Left lung (tissue), 4 donors: ENCODE measurements at regions not wholly inside any gene's neighbourhood (a gene's known extent, or its start where the extent isn't known, plus 50 kb on each side); places are given as distances from the start of the nearest gene placed in this dataset.

ENCODE experiments used
- ATAC-seq: fragments of 200-7000 bp; cut with Tn5 transposase; one replicate; pipeline ENCODE4 v1.9.1; 2020; ENCODE audit warnings: moderate library complexity
- DNase-seq, 4 donors: peaks; one replicate each; pipeline ENCODE4 v3.0.0-alpha.2; 2013 to 2020
- H3K27ac ChIP-seq, 2 donors: fragments of 200-600 bp; sonication (generic) in 1 of 2; one replicate each; pipeline versions ENCODE4 v1.5.0 to v1.8.0; 2020 to 2021
- H3K27me3 ChIP-seq, 2 donors: fragments of 200-600 bp; sonication (generic) in 1 of 2; one replicate each; pipeline versions ENCODE4 v1.5.0 to v1.8.0; 2020 to 2021
- H3K36me3 ChIP-seq, 2 donors: fragments of 200-600 bp; sonication (generic) in 1 of 2; one replicate each; pipeline versions ENCODE4 v1.5.0 to v1.8.0; 2020 to 2021
- H3K4me1 ChIP-seq, 2 donors: fragments of 200-600 bp; one replicate each; pipeline ENCODE4 v1.8.0; 2021
- H3K4me3 ChIP-seq, 2 donors: fragments of 200-600 bp; sonication (generic) in 1 of 2; one replicate each; pipeline versions ENCODE4 v1.5.0 to v1.8.0; 2020 to 2021; ENCODE audit warnings: mild to moderate bottlenecking in 1 of 2
- H3K9me3 ChIP-seq, 2 donors: fragments of 200-600 bp; sonication (generic) in 1 of 2; one replicate each; pipeline versions ENCODE4 v1.5.0 to v1.8.0; 2020 to 2021
- CTCF ChIP-seq, 2 donors: fragments of 200-600 bp; sonication (generic) in 1 of 2; IDR thresholded peaks; one replicate each; pipeline versions ENCODE4 v1.5.0 to v1.8.0; 2021; ENCODE audit warnings: antibody characterized with exemption in 2 of 2
- intact Hi-C, 2 donors: fragments of 100-400 bp; cut with DNase I; formaldehyde crosslinking; loops; one replicate each; pipeline versions ENCODE4 v1.11.2 to v1.14.2; 2022
- donor health status: DM: no; HTN: yes; CAD: no.
- donor health status: DM: no; HTN: no; CAD: no.

- intact Hi-C loops, result no loop called here
- no peak overlapping the region for H3K27ac ChIP-seq
- no peaks in the 10 kb centered on the region for H3K4me1 ChIP-seq
- no peaks in the 10 kb centered on the region for H3K27me3 ChIP-seq
- no peaks in the 10 kb centered on the region for H3K36me3 ChIP-seq
- no peak overlapping the region for H3K4me3 ChIP-seq
- ATAC-seq (no peak), DNase-seq (no peak)
- no peak for TF ChIP-seq CTCF (IDR thresholded peaks at IDR 0.05)
- no peaks in the 10 kb centered on the region for H3K9me3 ChIP-seq
These were observed 307.3 kb upstream of the DUSP10 start for GRCh38 chr1:222049176-222049575.

GRCh38 chr1:222048094-222048595 is 306.3 kb upstream of the DUSP10 start:
- no peak for DNase-seq
- no peaks in the 10 kb centered on the region for H3K27me3 ChIP-seq
- no peaks in the 10 kb centered on the region for H3K9me3 ChIP-seq
- H3K36me3 ChIP-seq, result no peaks in the 10 kb centered on the region
- H3K27ac ChIP-seq, result no peak overlapping the region
- intact Hi-C loops, result no loop called here
- no peak overlapping the region for H3K4me3 ChIP-seq
- no peaks in the 10 kb centered on the region for H3K4me1 ChIP-seq
- no peak for ATAC-seq
- no peak for TF ChIP-seq CTCF (IDR thresholded peaks at IDR 0.05)

GRCh38 chr1:222047366-222047765 is 305.5 kb upstream of the DUSP10 start:
- H3K4me3 ChIP-seq, result no peak overlapping the region
- intact Hi-C loops, result no loop called here
- H3K27me3 ChIP-seq, result no peaks in the 10 kb centered on the region
- H3K4me1 ChIP-seq, result no peaks in the 10 kb centered on the region
- H3K9me3 ChIP-seq, result no peaks in the 10 kb centered on the region
- DNase-seq (no peak), ATAC-seq (no peak)
- no peaks in the 10 kb centered on the region for H3K36me3 ChIP-seq
- H3K27ac ChIP-seq, result no peak overlapping the region
- TF ChIP-seq CTCF (IDR thresholded peaks at IDR 0.05), result no peak

GRCh38 chr1:222046684-222047263 is 304.9 kb upstream of the DUSP10 start:
- intact Hi-C loops, result no loop called here
- TF ChIP-seq CTCF (IDR thresholded peaks at IDR 0.05), result no peak
- ATAC-seq (no peak), DNase-seq (no peak)
- Histone ChIP-seq H3K9me3 (no peaks in the 10 kb centered on the region), H3K36me3 (no peaks in the 10 kb centered on the region), H3K4me3 (no peak overlapping the region), H3K27me3 (no peaks in the 10 kb centered on the region), H3K4me1 (no peaks in the 10 kb centered on the region), H3K27ac (no peak overlapping the region)

GRCh38 chr1:222045786-222046185 is 303.9 kb upstream of the DUSP10 start:
- H3K27me3 ChIP-seq, result no peaks in the 10 kb centered on the region
- DNase-seq, result no peak
- no peak overlapping the region for H3K27ac ChIP-seq
- no peaks in the 10 kb centered on the region for H3K9me3 ChIP-seq
- ATAC-seq, result no peak
- H3K4me1 ChIP-seq, result no peaks in the 10 kb centered on the region
- intact Hi-C loops, result no loop called here
- no peak for TF ChIP-seq CTCF (IDR thresholded peaks at IDR 0.05)
- H3K36me3 ChIP-seq, result no peaks in the 10 kb centered on the region
- no peak overlapping the region for H3K4me3 ChIP-seq
